Panc1 (cell line): ENCODE measurements at regions not wholly inside any gene's neighbourhood (a gene's known extent, or its start where the extent isn't known, plus 50 kb on each side); places are given as distances from the start of the nearest gene placed in this dataset.
"Not testable (repeated sequence)": the region's sequence is repeated elsewhere in the genome, so short reads cannot be mapped to it uniquely, and the experiment has no call there.

Source experiments
- ATAC-seq: fragments of 200-7000 bp; cut with Tn5 transposase; 2 replicates; pipeline ENCODE4 v1.9.1; 2020; ENCODE audit warnings: mild to moderate bottlenecking, moderate library complexity
- BruUV-seq: library from RNA; stranded (reverse); fragments of 400-500 nt; replicated peaks from 2 replicates; lab custom pipeline; 2021; lab: Mats Ljungman, UMichigan
- CTCF ChIA-PET: fragments of 300-600 bp; sonication (Branson Sonifier 250); formaldehyde crosslinking; loops from one replicate; lab custom pipeline; 2022; ENCODE audit warnings: antibody characterized with exemption; lab: Charles Lee
- POLR2A ChIA-PET: fragments of 300-600 bp; sonication (Branson Sonifier 250); formaldehyde crosslinking; loops from one replicate; lab custom pipeline; 2022; ENCODE audit warnings: antibody characterized with exemption; lab: Charles Lee
- DNase-seq: peaks from one replicate; pipeline ENCODE4 v3.0.0-alpha.2; 2010; ENCODE audit warnings: low read depth, low spot score
- H3K27ac ChIP-seq: 2 replicates; pipeline ENCODE4 v1.5.1; 2011; ENCODE audit warnings: mild to moderate bottlenecking, low read length, inconsistent platforms
- H3K27me3 ChIP-seq: fragments of 200-500 bp; sonication (Bioruptor generic); 2 replicates; pipeline ENCODE4 v1.6.0; 2014; ENCODE audit warnings: low read length, inconsistent platforms; ENCODE audit not compliant: control insufficient read depth, insufficient read depth
- H3K36me3 ChIP-seq: fragments of 200-500 bp; sonication (Bioruptor generic); 2 replicates; pipeline ENCODE4 v1.5.1; 2014; ENCODE audit warnings: inconsistent platforms, mild to moderate bottlenecking, low read length, moderate library complexity; ENCODE audit not compliant: control insufficient read depth, insufficient read depth
- H3K4me1 ChIP-seq: 2 replicates; pipeline ENCODE4 v1.5.1; 2011; ENCODE audit warnings: inconsistent platforms, mild to moderate bottlenecking, low read length, moderate library complexity; ENCODE audit not compliant: control insufficient read depth, insufficient read depth
- H3K4me3 ChIP-seq, 2 experiments: 2 replicates each; pipeline ENCODE4 v1.5.1; 2011 to 2012; ENCODE audit warnings: low read depth in 2 of 2, low read length in 2 of 2, mild to moderate bottlenecking in 2 of 2, inconsistent platforms in 1 of 2, moderate library complexity in 1 of 2
- H3K9me3 ChIP-seq: fragments of 200-500 bp; sonication (Bioruptor generic); 2 replicates; pipeline ENCODE4 v1.5.1; 2014; ENCODE audit warnings: low read depth, mild to moderate bottlenecking, inconsistent platforms, low read length, moderate library complexity; ENCODE audit not compliant: control insufficient read depth, insufficient read depth
- CTCF ChIP-seq: fragments of 450-650 bp; IDR thresholded peaks from 2 replicates; pipeline ENCODE4 v1.5.1; 2017; ENCODE audit warnings: mild to moderate bottlenecking
- POLR2AphosphoS5 ChIP-seq: IDR thresholded peaks from 2 replicates; pipeline ENCODE4 v1.6.1; 2012; ENCODE audit warnings: mild to moderate bottlenecking, low read depth, low read length, moderate library complexity
- REST ChIP-seq, 2 experiments: IDR thresholded peaks; 2 replicates each; pipeline ENCODE4 v1.6.1; 2011 to 2012; ENCODE audit warnings: low read depth in 2 of 2, control low read depth in 1 of 2, low read length in 1 of 2, mild to moderate bottlenecking in 1 of 2, moderate library complexity in 1 of 2; ENCODE audit not compliant: insufficient read depth in 1 of 2
- SIN3A ChIP-seq: IDR thresholded peaks from 2 replicates; pipeline ENCODE4 v1.6.1; 2012; ENCODE audit warnings: low read depth, mild to moderate bottlenecking, low read length, moderate library complexity, borderline replicate concordance; ENCODE audit not compliant: insufficient read depth
- TCF7L2 ChIP-seq: IDR thresholded peaks from 2 replicates; pipeline ENCODE4 v1.6.1; 2011; ENCODE audit warnings: mild to moderate bottlenecking, low read depth, low read length, inconsistent platforms
- in situ Hi-C: cut with HindIII; loops from 2 replicates; pipeline ENCODE4 v1.10.0; 2016; ENCODE audit warnings: low sequenced_read_pairs, low pct_unique_long_range_greater_than_20kb
- intact Hi-C: fragments of 100-400 bp; cut with micrococcal nuclease; formaldehyde crosslinking; loops from one replicate; pipeline ENCODE4 v1.10.0; 2022; ENCODE audit not compliant: unreplicated experiment

GRCh38 chr18:78271790-78272189, 707.8 kb upstream of the SALL3 start:
- in situ Hi-C loops (no loop called here), intact Hi-C loops (no loop called here)
- DNase-seq: no peak
- Histone ChIP-seq H3K27ac (no peak overlapping the region), H3K36me3 (no peaks in the 10 kb centered on the region), H3K4me1 (no peaks in the 10 kb centered on the region), H3K4me3 (no peak overlapping the region), H3K9me3 (peaks cover 15% of the 10 kb centered on the region), H3K27me3 (no peaks in the 10 kb centered on the region)
- ChIA-PET POLR2A (no interaction called here), CTCF (no interaction called here)
- TF ChIP-seq TCF7L2: no peak
- TF ChIP-seq SIN3A: no peak
- no peak for TF ChIP-seq POLR2AphosphoS5
- no peak for TF ChIP-seq CTCF
- no peak for TF ChIP-seq REST (IDR thresholded peaks at IDR 0.05; ENCODE audit: insufficient read depth in 1 of 2, low read depth in 2 of 2, low read length in 1 of 2)
- no TSS peak for BruUV-seq
- ATAC-seq: no peak

GRCh38 chr18:78273876-78274275, 705.7 kb upstream of the SALL3 start:
- Histone ChIP-seq H3K27me3 (no peaks in the 10 kb centered on the region), H3K4me1 (no peaks in the 10 kb centered on the region), H3K4me3 (no peak overlapping the region), H3K36me3 (no peaks in the 10 kb centered on the region), H3K9me3 (peaks cover 15% of the 10 kb centered on the region), H3K27ac (no peak overlapping the region)
- in situ Hi-C loops: no loop called here
- DNase-seq (no peak), ATAC-seq (no peak)
- CTCF ChIA-PET: no interaction called here
- TF ChIP-seq POLR2AphosphoS5: no peak
- no peak for TF ChIP-seq TCF7L2
- TF ChIP-seq CTCF: no peak
- no peak for TF ChIP-seq REST (IDR thresholded peaks at IDR 0.05; ENCODE audit: insufficient read depth in 1 of 2, low read depth in 2 of 2, low read length in 1 of 2)
- no peak for TF ChIP-seq SIN3A
- intact Hi-C loops: no loop called here
- BruUV-seq: no TSS peak
- POLR2A ChIA-PET: no interaction called here

GRCh38 chr18:78283425-78283824, 696.2 kb upstream of the SALL3 start:
- H3K4me1 ChIP-seq, DNase-seq, POLR2A ChIA-PET, H3K27ac ChIP-seq, in situ Hi-C loops, H3K27me3 ChIP-seq, H3K4me3 ChIP-seq, H3K36me3 ChIP-seq, intact Hi-C loops, H3K9me3 ChIP-seq, ATAC-seq, BruUV-seq, CTCF ChIA-PET: not testable (repeated sequence)
